ENCODE measurements at regions not wholly inside any gene's neighbourhood (a gene's known extent, or its start where the extent isn't known, plus 50 kb on each side); places are given as distances from the start of the nearest gene placed in this dataset.

GRCh38 chr11:123302751-123303195 lies 107.7 kb upstream of the CLMP start:
- DNase-seq: no peak

- DNase-seq: peak; percentile 25 to 43
Measured at GRCh38 chr11:123301696-123302400, 106.8 kb upstream of the CLMP start.

GRCh38 chr11:123301013-123301591 lies 106.1 kb upstream of the CLMP start:
- peak; percentile 21 to 43 for DNase-seq

GRCh38 chr11:123299721-123300120 lies 104.7 kb upstream of the CLMP start:
- DNase-seq: no peak

- no peak for DNase-seq
Measured at GRCh38 chr11:123298488-123299447, 103.7 kb upstream of the CLMP start.

GRCh38 chr11:123292647-123293046 lies 97.6 kb upstream of the CLMP start:
- no peak for DNase-seq

- DNase-seq: no peak
Measured at GRCh38 chr11:123291201-123291869, 96.3 kb upstream of the CLMP start.

GRCh38 chr11:123286761-123287160 lies 91.7 kb upstream of the CLMP start:
- no peak for DNase-seq

- DNase-seq: no peak
Measured at GRCh38 chr11:123286255-123286654, 91.2 kb upstream of the CLMP start.

- DNase-seq: no peak
Measured at GRCh38 chr11:123284454-123284853, 89.4 kb upstream of the CLMP start.

- no peak for DNase-seq
Measured at GRCh38 chr11:123282597-123282996, 87.5 kb upstream of the CLMP start.

GRCh38 chr11:123273616-123274015 lies 78.6 kb upstream of the CLMP start:
- DNase-seq: no peak

GRCh38 chr11:123272565-123272964 lies 77.5 kb upstream of the CLMP start:
- no peak for DNase-seq

- no peak for DNase-seq
Measured at GRCh38 chr11:123268156-123268555, 73.1 kb upstream of the CLMP start.

GRCh38 chr11:123265951-123266350 lies 70.9 kb upstream of the CLMP start:
- DNase-seq: no peak

- no peak for DNase-seq
Measured at GRCh38 chr11:123264431-123264780, 69.4 kb upstream of the CLMP start.

GRCh38 chr11:123261345-123262106 lies 66.5 kb upstream of the CLMP start:
- DNase-seq: peak in 1 of 2 experiments; percentile 11

- DNase-seq: no peak
Measured at GRCh38 chr11:123260511-123261211, 65.6 kb upstream of the CLMP start.

- no peak for DNase-seq
Measured at GRCh38 chr11:123258877-123259276, 63.8 kb upstream of the CLMP start.

- no peak for DNase-seq
Measured at GRCh38 chr11:123257370-123257769, 62.3 kb upstream of the CLMP start.

- DNase-seq: no peak
Measured at GRCh38 chr11:123255909-123256308, 60.9 kb upstream of the CLMP start.

GRCh38 chr11:123254357-123254756 lies 59.3 kb upstream of the CLMP start:
- no peak for DNase-seq
